Vagina (tissue), 2 donors: ENCODE measurements at regions not wholly inside any gene's neighbourhood (a gene's known extent, or its start where the extent isn't known, plus 50 kb on each side); places are given as distances from the start of the nearest gene placed in this dataset.

Source experiments
- POLR2A ChIP-seq, 2 donors: fragments of 450-650 bp; IDR thresholded peaks; one replicate each; pipeline ENCODE4 v1.6.1; 2017; ENCODE audit warnings: antibody characterized with exemption in 2 of 2, mild to moderate bottlenecking in 2 of 2, moderate library complexity in 2 of 2
- POLR2AphosphoS5 ChIP-seq, 2 donors: sonication (generic); formaldehyde crosslinking; IDR thresholded peaks; one replicate each; pipeline ENCODE4 v1.9.0; 2017; ENCODE audit warnings: antibody characterized with exemption in 2 of 2, mild to moderate bottlenecking in 2 of 2, low read depth in 1 of 2; ENCODE audit not compliant: insufficient read depth in 1 of 2
- TF ChIP-seq, protein P1 (sequence below), 3 experiments: fragments of 450-650 bp in 2 of 3; fragments of 200-600 bp in 1 of 3; sonication (generic) in 1 of 3; IDR thresholded peaks; one replicate each; pipeline ENCODE4 v1.5.1; 2017 to 2019; ENCODE audit warnings: antibody characterized with exemption in 3 of 3, mild to moderate bottlenecking in 2 of 3, moderate library complexity in 2 of 3

DNA sequence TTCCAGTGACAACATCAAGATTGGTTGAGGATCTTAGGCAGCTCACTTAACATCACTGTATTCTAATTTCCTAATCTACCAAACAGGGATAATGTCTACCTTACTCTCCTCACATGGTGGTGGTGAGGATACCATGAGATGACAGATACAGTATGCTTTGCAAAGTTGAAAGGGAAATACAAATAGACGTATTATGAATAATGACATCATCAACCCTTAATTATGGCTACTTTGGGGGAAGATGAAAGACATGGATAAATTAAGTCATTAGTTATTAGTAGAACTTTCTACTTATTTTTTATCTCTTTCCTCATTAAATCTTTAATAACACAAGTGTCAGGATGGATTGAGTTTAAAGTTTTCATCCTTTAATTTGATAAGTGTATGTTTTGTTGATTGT lies 532.5 kb downstream of the KLF12 start:
- TF ChIP-seq POLR2A (IDR thresholded peaks at IDR 0.05) (no peak), POLR2AphosphoS5 (IDR thresholded peaks at IDR 0.05; ENCODE audit: insufficient read depth in 1 of 2, low read depth in 1 of 2) (no peak)
- TF ChIP-seq, protein P1, sequence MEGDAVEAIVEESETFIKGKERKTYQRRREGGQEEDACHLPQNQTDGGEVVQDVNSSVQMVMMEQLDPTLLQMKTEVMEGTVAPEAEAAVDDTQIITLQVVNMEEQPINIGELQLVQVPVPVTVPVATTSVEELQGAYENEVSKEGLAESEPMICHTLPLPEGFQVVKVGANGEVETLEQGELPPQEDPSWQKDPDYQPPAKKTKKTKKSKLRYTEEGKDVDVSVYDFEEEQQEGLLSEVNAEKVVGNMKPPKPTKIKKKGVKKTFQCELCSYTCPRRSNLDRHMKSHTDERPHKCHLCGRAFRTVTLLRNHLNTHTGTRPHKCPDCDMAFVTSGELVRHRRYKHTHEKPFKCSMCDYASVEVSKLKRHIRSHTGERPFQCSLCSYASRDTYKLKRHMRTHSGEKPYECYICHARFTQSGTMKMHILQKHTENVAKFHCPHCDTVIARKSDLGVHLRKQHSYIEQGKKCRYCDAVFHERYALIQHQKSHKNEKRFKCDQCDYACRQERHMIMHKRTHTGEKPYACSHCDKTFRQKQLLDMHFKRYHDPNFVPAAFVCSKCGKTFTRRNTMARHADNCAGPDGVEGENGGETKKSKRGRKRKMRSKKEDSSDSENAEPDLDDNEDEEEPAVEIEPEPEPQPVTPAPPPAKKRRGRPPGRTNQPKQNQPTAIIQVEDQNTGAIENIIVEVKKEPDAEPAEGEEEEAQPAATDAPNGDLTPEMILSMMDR (IDR thresholded peaks at IDR 0.05), result no peak
